AG10803 (cell line): ENCODE measurements at regions not wholly inside any gene's neighbourhood (a gene's known extent, or its start where the extent isn't known, plus 50 kb on each side); places are given as distances from the start of the nearest gene placed in this dataset.
"Not testable (repeated sequence)": the region's sequence is repeated elsewhere in the genome, so short reads cannot be mapped to it uniquely, and the experiment has no call there.

Source experiments
- DNase-seq: peaks from one replicate; pipeline ENCODE4 v3.0.0; 2010; ENCODE audit warnings: low read depth
- H3K4me3 ChIP-seq: 2 replicates; pipeline ENCODE4 v1.5.1; 2011; ENCODE audit warnings: mild to moderate bottlenecking, low read length, control low read depth
- CTCF ChIP-seq: conservative IDR thresholded peaks from 2 replicates; pipeline ENCODE4 v1.5.1; 2011; ENCODE audit warnings: mild to moderate bottlenecking, low read length, control low read depth, inconsistent platforms

GRCh38 chr16:85447693-85448313, 165.3 kb upstream of the GSE1 start:
- no peak overlapping the region for H3K4me3 ChIP-seq
- TF ChIP-seq CTCF: no peak
- DNase-seq: no peak

GRCh38 chr16:85448557-85449190, 164.4 kb upstream of the GSE1 start:
- no peak overlapping the region for H3K4me3 ChIP-seq
- TF ChIP-seq CTCF: no peak
- DNase-seq: no peak

GRCh38 chr16:85449191-85449884, 163.8 kb upstream of the GSE1 start:
- no peak for DNase-seq
- no peak overlapping the region for H3K4me3 ChIP-seq
- TF ChIP-seq CTCF: no peak

GRCh38 chr16:85449885-85450245, 163.3 kb upstream of the GSE1 start:
- no peak overlapping the region for H3K4me3 ChIP-seq
- no peak for TF ChIP-seq CTCF
- DNase-seq: no peak

GRCh38 chr16:85451142-85451541, 162.0 kb upstream of the GSE1 start:
- DNase-seq, H3K4me3 ChIP-seq: not testable (repeated sequence)

- DNase-seq: no peak
- TF ChIP-seq CTCF: no peak
- no peak overlapping the region for H3K4me3 ChIP-seq
Measured at GRCh38 chr16:85451641-85452363, 161.3 kb upstream of the GSE1 start.

- H3K4me3 ChIP-seq: no peak overlapping the region
- TF ChIP-seq CTCF: no peak
- no peak for DNase-seq
Measured at GRCh38 chr16:85452364-85453193, 160.5 kb upstream of the GSE1 start.
